GM12892 (cell line): ENCODE measurements at regions not wholly inside any gene's neighbourhood (a gene's known extent, or its start where the extent isn't known, plus 50 kb on each side); places are given as distances from the start of the nearest gene placed in this dataset.

ENCODE experiments used
- POLR2A ChIP-seq: IDR thresholded peaks from 2 replicates; pipeline ENCODE4 v1.6.1; 2011; ENCODE audit warnings: low read depth, low read length, control low read depth
- TAF1 ChIP-seq: IDR thresholded peaks from 2 replicates; pipeline ENCODE4 v1.6.1; 2011; ENCODE audit warnings: low read depth, mild to moderate bottlenecking, control low read depth, low read length, borderline replicate concordance

- TF ChIP-seq POLR2A (no peak), TAF1 (no peak)
These were observed 56.9 kb upstream of the CADM1 start for GRCh38 chr11:115561116-115561515.
